ENCODE measurements at regions not wholly inside any gene's neighbourhood (a gene's known extent, or its start where the extent isn't known, plus 50 kb on each side); places are given as distances from the start of the nearest gene placed in this dataset.

DNA sequence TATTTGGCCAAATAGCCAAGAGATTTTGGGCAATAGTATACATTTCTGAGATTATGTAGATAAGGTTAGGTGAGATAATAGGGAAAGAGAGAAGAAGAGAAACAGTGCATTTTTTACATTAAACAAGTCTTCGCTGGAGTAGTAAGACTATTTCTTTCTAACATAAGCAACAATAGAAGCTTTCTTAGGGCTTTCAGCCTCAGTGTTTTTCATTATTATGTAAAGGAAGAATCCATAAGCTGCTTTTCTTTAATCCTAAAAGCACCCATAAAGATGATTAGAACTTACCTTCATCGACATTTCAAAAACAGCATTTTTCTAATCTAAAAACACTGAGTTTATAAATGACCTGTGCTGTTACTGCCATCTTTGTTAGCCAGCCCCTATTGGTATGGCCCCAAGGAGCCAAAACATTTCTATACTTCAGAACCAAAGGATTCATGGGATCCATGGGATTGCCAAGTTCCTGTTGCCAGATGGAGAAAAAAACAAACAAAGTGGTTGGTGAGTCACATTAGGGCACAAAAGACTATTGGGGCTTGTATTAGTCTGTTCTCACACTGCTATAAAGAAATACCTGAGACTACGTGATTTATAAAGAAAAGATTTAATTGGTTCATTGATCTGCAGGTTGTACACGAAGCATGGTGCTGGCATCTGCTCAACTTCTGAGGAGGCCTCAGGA is 88.2 kb downstream of the SCG2 start (continued):
- no peak for TF ChIP-seq ZNF317 (CRISPR knock-in tag; IDR thresholded peaks at IDR 0.05; ENCODE audit: borderline replicate concordance, low read depth)
- TF ChIP-seq NR1H2 (CRISPR knock-in tag; IDR thresholded peaks at IDR 0.05): no peak

DNA sequence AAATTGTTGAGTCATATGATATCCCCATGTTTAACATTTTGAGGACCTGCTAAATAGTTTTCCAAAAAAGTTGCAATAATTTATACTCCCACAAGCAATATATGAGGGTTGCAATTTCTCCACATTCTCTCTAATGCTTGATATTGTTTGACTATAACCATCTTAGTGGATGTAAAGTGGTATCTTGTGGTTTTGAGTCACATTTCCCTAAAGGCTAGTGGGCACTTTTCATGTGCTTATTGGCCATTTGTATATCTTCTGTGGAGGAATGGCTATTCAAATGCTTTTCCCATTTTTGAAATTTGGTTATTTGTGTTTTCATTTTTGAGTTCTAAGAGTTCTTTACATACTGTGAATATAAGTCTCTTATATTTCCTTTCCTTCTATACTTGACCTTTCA is 82.7 kb downstream of the SCG2 start:
- H3K4me3 Mint-ChIP-seq: no peak overlapping the region
- no peak for TF ChIP-seq RORB (CRISPR knock-in tag; IDR thresholded peaks at IDR 0.05)
- H3K4me1 Mint-ChIP-seq: no peaks in the 10 kb centered on the region
- POLR2A ChIA-PET: no interaction called here
- no peaks in the 10 kb centered on the region; the same call in 1 of the 2 replicates for H3K27me3 Mint-ChIP-seq (ENCODE audit: low read depth)
- no peaks in the 10 kb centered on the region for H3K9me3 Mint-ChIP-seq
- no peaks in the 10 kb centered on the region for H3K36me3 Mint-ChIP-seq
- CTCF ChIA-PET: no interaction called here
- H3K27ac Mint-ChIP-seq: no peak overlapping the region
- ATAC-seq (no peak), DNase-seq (ENCODE audit: low spot score) (no peak)

DNA sequence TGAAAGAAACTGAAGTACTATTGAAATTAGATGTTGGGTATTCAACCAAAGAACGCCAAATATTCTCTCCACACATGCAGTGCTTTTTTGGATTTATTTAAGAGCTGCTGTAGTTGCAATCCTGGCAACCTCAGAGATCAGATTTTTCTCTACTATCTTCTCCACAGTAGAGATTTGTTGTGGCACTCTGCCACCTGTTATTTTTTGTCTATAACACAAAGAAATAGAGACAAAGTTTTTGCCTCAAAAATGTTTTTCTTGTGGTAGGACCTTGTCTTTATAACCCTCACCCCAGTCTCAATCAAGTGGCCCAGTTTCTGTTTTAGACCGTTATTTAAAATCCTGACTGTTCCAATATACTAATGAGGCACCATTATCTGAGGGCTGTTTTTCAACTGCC is 79.4 kb downstream of the SCG2 start:
- ATAC-seq: no peak
- ChIA-PET POLR2A (no interaction called here), CTCF (no interaction called here)
- Mint-ChIP-seq H3K4me3 (no peak overlapping the region), H3K27me3 (ENCODE audit: low read depth) (no peaks in the 10 kb centered on the region), H3K4me1 (no peaks in the 10 kb centered on the region), H3K36me3 (no peaks in the 10 kb centered on the region), H3K9me3 (peaks cover 4% of the 10 kb centered on the region; the same call in 1 of the 2 replicates), H3K27ac (no peak overlapping the region)
- TF ChIP-seq CREM (CRISPR knock-in tag; IDR thresholded peaks at IDR 0.05): no peak
- TF ChIP-seq JAZF1 (CRISPR knock-in tag; IDR thresholded peaks at IDR 0.05): no peak
- TF ChIP-seq SMAD4 (CRISPR knock-in tag; IDR thresholded peaks at IDR 0.05): no peak
- no peak for TF ChIP-seq ZNF416 (CRISPR knock-in tag; IDR thresholded peaks at IDR 0.05)
- no peak for TF ChIP-seq FOXP1 (CRISPR knock-in tag; IDR thresholded peaks at IDR 0.05; ENCODE audit: borderline replicate concordance)
- no peak for DNase-seq (ENCODE audit: low spot score)

DNA sequence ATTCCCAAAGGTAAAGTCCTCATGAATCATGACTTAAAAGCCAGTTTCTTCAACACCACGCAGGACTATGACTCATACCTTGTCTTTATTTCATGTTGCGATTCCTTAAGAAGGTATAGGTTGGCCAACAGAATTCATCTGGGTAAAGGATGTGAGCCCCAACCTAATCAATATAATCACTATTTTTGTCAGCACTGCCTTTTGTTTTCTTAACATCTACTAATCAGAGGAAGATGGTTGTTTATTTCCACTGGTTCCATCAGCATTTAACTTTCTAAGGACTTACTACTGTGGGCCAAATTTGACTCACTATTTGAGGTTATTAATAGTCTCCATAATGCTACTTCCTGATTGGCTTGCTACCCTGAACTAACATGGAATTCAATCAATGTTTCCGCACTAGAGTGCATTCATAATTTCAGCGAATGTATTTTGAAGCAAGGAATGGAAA is 78.6 kb downstream of the SCG2 start:
- no peaks in the 10 kb centered on the region for H3K27me3 Mint-ChIP-seq (ENCODE audit: low read depth)
- no peaks in the 10 kb centered on the region for H3K4me1 Mint-ChIP-seq
- POLR2A ChIA-PET: no interaction called here
- H3K4me3 Mint-ChIP-seq: no peak overlapping the region
- no peaks in the 10 kb centered on the region for H3K36me3 Mint-ChIP-seq
- ATAC-seq: no peak
- TF ChIP-seq, protein P1, sequence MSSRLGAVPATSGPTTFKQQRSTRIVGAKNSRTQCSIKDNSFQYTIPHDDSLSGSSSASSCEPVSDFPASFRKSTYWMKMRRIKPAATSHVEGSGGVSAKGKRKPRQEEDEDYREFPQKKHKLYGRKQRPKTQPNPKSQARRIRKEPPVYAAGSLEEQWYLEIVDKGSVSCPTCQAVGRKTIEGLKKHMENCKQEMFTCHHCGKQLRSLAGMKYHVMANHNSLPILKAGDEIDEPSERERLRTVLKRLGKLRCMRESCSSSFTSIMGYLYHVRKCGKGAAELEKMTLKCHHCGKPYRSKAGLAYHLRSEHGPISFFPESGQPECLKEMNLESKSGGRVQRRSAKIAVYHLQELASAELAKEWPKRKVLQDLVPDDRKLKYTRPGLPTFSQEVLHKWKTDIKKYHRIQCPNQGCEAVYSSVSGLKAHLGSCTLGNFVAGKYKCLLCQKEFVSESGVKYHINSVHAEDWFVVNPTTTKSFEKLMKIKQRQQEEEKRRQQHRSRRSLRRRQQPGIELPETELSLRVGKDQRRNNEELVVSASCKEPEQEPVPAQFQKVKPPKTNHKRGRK (CRISPR knock-in tag; IDR thresholded peaks at IDR 0.05; ENCODE audit: borderline replicate concordance): no peak
- TF ChIP-seq NFE2L1 (CRISPR knock-in tag; IDR thresholded peaks at IDR 0.05) (no peak), TEAD1 (CRISPR knock-in tag; IDR thresholded peaks at IDR 0.05) (no peak)
- peaks cover 7% of the 10 kb centered on the region; the same call in 1 of the 2 replicates for H3K9me3 Mint-ChIP-seq
- no peak for DNase-seq (ENCODE audit: low spot score)
- CTCF ChIA-PET: no interaction called here
- H3K27ac Mint-ChIP-seq: no peak overlapping the region

DNA sequence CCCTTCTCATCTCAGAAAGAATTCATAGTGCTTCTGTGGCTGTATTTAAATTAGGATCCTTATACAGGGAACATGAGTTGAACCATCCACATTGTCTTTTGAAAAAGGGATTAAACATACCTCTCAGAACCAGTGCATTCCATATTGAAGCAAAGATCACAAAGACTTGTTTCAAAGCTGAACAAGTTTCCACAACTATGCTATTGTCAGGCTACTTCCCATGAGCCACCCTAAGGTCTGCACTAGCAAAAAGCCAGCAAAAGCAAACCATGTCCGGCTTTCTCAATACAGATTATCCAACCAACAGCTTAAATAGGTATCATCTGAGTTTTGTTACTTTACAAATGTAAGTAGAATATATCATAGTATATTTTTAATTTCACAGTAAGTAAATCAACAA is 78.1 kb downstream of the SCG2 start:
- Mint-ChIP-seq H3K9me3 (peaks cover 7% of the 10 kb centered on the region; the same call in 1 of the 2 replicates), H3K4me3 (no peak overlapping the region), H3K27me3 (ENCODE audit: low read depth) (no peaks in the 10 kb centered on the region), H3K27ac (no peak overlapping the region), H3K36me3 (no peaks in the 10 kb centered on the region), H3K4me1 (no peaks in the 10 kb centered on the region)
- ATAC-seq (no peak), DNase-seq (ENCODE audit: low spot score) (no peak)
- ChIA-PET POLR2A (no interaction called here), CTCF (no interaction called here)
- TF ChIP-seq NFYB (CRISPR knock-in tag; conservative IDR thresholded peaks at IDR 0.05; ENCODE audit: low read depth): no peak
- TF ChIP-seq, protein P2, sequence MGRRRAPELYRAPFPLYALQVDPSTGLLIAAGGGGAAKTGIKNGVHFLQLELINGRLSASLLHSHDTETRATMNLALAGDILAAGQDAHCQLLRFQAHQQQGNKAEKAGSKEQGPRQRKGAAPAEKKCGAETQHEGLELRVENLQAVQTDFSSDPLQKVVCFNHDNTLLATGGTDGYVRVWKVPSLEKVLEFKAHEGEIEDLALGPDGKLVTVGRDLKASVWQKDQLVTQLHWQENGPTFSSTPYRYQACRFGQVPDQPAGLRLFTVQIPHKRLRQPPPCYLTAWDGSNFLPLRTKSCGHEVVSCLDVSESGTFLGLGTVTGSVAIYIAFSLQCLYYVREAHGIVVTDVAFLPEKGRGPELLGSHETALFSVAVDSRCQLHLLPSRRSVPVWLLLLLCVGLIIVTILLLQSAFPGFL (CRISPR knock-in tag; IDR thresholded peaks at IDR 0.05; ENCODE audit: borderline replicate concordance): no peak
